ENCODE measurements at regions not wholly inside any gene's neighbourhood (a gene's known extent, or its start where the extent isn't known, plus 50 kb on each side); places are given as distances from the start of the nearest gene placed in this dataset.
"Not testable (repeated sequence)": the region's sequence is repeated elsewhere in the genome, so short reads cannot be mapped to it uniquely, and the experiment has no call there.

DNA sequence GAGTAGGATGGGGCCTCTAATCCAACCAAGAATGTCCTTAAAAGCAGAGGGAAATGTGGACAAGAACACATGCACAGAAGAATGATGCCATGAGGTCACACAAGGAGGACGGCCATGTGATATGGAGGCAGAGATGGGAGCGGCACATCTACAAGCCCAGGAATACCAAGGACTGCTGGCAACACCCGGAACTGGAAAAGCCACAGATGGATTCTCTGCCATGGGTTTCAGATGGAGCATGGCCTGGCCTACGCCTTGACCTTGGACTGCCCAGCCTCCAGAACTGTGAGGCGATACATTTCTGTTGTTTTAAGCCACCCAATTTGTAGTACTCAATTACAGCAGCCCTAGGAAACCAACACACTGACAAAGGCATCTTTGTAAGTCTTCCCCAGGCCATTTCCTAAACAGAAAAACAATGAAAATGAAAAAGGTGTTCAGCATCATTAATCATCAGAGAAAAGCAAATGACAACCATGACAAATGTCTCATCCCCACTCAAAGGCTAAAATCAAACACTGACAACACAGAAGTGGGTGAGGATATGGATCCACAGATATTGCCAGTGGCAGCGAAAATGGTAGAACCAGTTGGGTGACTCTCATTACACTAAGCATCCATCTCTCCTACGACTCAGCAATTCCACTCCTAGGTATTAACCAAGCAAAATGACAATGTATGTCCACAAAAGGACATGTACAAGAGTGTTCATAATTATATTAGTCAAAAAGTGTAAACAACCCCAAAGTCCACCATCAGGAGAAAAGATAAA is 76.9 kb upstream of the CNEP1R1 start:
- ChIA-PET CTCF (no interaction called here), POLR2A (no interaction called here)
- intact Hi-C loops (cut with micrococcal nuclease) = no loop called here
- no peaks in the 10 kb centered on the region for H3K9me3 Mint-ChIP-seq
- no peak overlapping the region for H3K4me3 Mint-ChIP-seq
- H3K27me3 Mint-ChIP-seq = peaks cover 10% of the 10 kb centered on the region
- no peak for DNase-seq
- H3K36me3 Mint-ChIP-seq = no peaks in the 10 kb centered on the region
- H3K4me1 Mint-ChIP-seq (ENCODE audit: low read depth) = no peaks in the 10 kb centered on the region
- no peak overlapping the region for H3K27ac Mint-ChIP-seq

DNA sequence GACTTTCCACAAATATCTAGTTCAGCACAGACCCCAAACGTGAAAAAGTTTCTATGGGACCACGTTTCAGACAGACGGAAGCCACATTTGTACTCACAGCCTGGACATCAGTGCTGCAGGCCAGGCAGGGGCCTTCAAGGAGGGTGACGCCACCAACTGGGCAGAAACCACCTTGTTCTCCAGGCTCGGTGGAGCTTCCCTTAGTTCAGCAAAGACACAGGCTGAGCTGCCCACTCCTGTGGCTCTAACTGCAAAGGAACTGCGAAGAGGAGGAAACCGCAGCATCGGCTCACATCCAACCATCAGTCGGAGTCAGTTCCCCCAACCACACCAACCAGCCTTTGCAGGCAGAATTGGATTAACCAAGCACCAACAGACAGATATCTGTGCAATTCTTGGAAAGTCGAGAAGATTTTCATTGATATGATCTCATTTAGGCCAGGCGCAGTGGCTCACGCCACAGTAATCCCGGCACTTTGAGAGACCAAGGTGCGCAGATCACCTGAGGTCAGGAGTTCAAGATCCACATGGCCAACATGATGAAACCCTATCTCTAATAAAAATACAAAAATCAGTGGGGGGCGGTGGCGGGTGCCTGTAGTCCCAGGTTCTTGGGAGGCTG is 73.3 kb upstream of the CNEP1R1 start:
- no peak for DNase-seq
- Mint-ChIP-seq H3K9me3 (no peaks in the 10 kb centered on the region), H3K4me1 (ENCODE audit: low read depth) (no peaks in the 10 kb centered on the region), H3K36me3 (no peaks in the 10 kb centered on the region), H3K27me3 (peaks cover 6% of the 10 kb centered on the region), H3K4me3 (no peak overlapping the region), H3K27ac (no peak overlapping the region)
- intact Hi-C loops (cut with micrococcal nuclease) = no loop called here
- ChIA-PET POLR2A (no interaction called here), CTCF (no interaction called here)

DNA sequence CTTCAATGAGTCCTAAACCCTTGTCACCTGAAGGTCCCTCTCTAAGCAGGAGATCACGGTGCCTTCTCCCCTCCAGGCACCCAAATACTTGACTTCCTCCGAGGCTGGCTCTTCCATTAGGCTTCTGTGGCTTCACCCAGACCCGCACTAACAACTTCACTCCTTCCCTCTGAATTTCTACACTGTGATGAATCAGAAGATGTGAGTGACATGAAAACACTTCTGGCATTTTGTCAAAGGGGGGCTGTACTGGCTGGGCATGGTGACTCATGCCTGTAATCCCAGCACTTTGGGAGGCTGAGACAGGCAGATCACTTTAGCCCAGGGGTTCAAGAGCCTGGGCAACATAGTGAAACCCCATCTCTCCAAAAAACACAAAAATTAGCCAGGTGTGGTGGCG is 72.6 kb upstream of the CNEP1R1 start:
- H3K4me1 Mint-ChIP-seq (ENCODE audit: low read depth) = no peaks in the 10 kb centered on the region
- intact Hi-C loops (cut with micrococcal nuclease) = no loop called here
- CTCF ChIA-PET = no interaction called here

DNA sequence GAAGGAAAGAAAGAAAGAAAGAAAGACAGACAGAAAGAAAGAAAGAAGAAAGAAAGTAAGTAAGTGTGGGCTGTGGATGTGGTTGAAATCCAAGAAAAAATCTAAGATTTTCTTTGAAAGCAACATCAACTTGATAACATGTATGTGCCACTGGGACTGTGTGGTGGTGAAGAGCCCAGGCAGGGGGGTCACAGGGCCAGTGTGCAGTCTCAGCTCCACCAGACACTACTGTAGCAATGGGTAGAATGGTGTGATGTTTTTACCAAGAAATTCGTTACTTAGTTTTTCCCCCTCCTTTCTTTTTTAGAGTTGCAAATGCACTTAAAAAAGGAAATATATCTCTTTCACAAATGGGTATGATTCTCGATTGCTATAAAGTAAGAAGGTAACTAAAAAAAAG is 71.9 kb upstream of the CNEP1R1 start:
- Mint-ChIP-seq H3K4me1 (ENCODE audit: low read depth) (no peaks in the 10 kb centered on the region), H3K27ac (no peak overlapping the region), H3K27me3 (peaks cover 3% of the 10 kb centered on the region), H3K36me3 (no peaks in the 10 kb centered on the region), H3K9me3 (no peaks in the 10 kb centered on the region), H3K4me3 (no peak overlapping the region)
- ChIA-PET POLR2A (no interaction called here), CTCF (no interaction called here)
- intact Hi-C loops (cut with micrococcal nuclease) = no loop called here
- no peak for DNase-seq

More for the DNA sequence above, 72.6 kb upstream of the CNEP1R1 start:
- POLR2A ChIA-PET = no interaction called here
- Mint-ChIP-seq H3K27ac (no peak overlapping the region), H3K4me3 (no peak overlapping the region), H3K27me3 (peaks cover 5% of the 10 kb centered on the region), H3K36me3 (no peaks in the 10 kb centered on the region), H3K9me3 (no peaks in the 10 kb centered on the region)
- DNase-seq = no peak

DNA sequence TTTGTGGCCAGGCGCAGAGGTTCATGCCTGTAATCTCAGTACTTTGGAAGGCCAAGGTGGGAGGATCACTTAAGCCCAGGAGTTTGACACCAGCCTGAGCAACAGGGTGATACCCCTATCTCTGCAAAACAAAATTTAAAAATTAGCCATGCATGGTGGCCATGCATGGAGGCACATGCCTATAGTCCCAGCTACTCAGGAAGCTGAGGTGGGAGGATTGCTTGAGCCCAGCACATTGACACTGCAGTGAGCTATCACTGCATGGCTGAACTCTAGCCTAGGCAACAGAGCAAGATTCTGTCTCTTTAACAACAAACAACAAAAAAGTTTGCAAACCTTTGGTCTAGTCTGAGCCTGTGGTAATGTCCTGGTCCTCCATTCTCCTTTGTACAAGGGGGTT is 69.2 kb upstream of the CNEP1R1 start:
- H3K27me3 Mint-ChIP-seq = no peaks in the 10 kb centered on the region
- no peak for DNase-seq
- POLR2A ChIA-PET = no interaction called here
- H3K27ac Mint-ChIP-seq = no peak overlapping the region
- no peaks in the 10 kb centered on the region for H3K9me3 Mint-ChIP-seq
- no peak overlapping the region for H3K4me3 Mint-ChIP-seq
- no peaks in the 10 kb centered on the region for H3K36me3 Mint-ChIP-seq
- CTCF ChIA-PET = no interaction called here
- no peaks in the 10 kb centered on the region for H3K4me1 Mint-ChIP-seq (ENCODE audit: low read depth)
- intact Hi-C loops (cut with micrococcal nuclease) = no loop called here

DNA sequence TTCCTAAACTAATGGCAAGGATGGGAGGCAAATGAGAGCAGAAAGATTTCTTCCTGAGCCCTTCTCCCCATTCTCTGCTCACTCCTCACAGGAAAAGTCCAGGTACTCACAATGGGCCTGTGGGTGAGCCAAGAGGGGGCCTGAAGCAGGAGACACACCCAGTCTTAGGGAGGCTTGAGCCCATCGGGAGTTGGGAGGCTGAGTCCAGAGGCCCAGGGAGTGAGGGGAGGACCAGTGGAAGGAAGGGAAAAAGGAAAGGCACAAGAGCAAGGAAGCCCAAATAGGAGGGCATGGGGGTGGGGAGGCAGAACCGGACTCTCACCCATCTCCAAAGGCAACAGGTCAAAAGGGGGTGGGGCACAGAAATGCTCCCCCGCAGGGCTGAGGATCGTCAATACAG is 68.1 kb upstream of the CNEP1R1 start:
- ChIA-PET POLR2A (no interaction called here), CTCF (interaction anchor here (1.7 kb wide), 1 partner anchor 68 kb away, joined by 8 read pairs; the partner anchor contains the start of gene CNEP1R1)

DNA sequence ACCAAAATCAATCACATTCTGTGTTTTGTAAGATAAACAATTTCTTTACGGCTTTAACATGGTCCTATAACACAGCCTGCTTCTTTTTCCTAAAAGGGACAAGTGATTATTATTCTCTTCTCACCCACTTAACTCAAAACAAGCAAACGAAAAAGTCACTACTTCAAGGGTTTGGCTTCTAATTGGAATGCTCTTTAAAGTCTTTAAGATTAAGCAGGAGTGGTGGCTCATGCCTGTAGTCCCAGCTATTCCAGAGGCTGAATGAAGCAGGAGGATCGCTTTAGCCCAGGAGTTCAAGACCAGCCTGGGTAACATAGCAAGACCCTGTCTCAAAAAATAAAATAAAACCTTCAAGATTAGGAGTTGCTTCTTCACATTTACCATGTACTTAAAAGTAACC is 66.6 kb upstream of the CNEP1R1 start:
- Mint-ChIP-seq H3K27me3 (peaks cover 2% of the 10 kb centered on the region), H3K4me3 (no peak overlapping the region), H3K27ac (no peak overlapping the region), H3K4me1 (ENCODE audit: low read depth) (no peaks in the 10 kb centered on the region), H3K36me3 (no peaks in the 10 kb centered on the region), H3K9me3 (no peaks in the 10 kb centered on the region)
- no peak for DNase-seq
- ChIA-PET CTCF (interaction anchor here (1.0 to 1.7 kb wide), 6 partner anchors 8 to 67 kb away, joined by 3 to 8 read pairs (median 4); partner anchors contain the start of gene CNEP1R1), POLR2A (no interaction called here)
- intact Hi-C loops (cut with micrococcal nuclease) = no loop called here

More for the DNA sequence above, 68.1 kb upstream of the CNEP1R1 start:
- H3K27me3 Mint-ChIP-seq = no peaks in the 10 kb centered on the region
- H3K36me3 Mint-ChIP-seq = no peaks in the 10 kb centered on the region
- intact Hi-C loops (cut with micrococcal nuclease) = no loop called here
- H3K27ac Mint-ChIP-seq = no peak overlapping the region
- H3K4me1 Mint-ChIP-seq (ENCODE audit: low read depth) = no peaks in the 10 kb centered on the region
- no peak for DNase-seq
- no peak overlapping the region for H3K4me3 Mint-ChIP-seq
- no peaks in the 10 kb centered on the region for H3K9me3 Mint-ChIP-seq

DNA sequence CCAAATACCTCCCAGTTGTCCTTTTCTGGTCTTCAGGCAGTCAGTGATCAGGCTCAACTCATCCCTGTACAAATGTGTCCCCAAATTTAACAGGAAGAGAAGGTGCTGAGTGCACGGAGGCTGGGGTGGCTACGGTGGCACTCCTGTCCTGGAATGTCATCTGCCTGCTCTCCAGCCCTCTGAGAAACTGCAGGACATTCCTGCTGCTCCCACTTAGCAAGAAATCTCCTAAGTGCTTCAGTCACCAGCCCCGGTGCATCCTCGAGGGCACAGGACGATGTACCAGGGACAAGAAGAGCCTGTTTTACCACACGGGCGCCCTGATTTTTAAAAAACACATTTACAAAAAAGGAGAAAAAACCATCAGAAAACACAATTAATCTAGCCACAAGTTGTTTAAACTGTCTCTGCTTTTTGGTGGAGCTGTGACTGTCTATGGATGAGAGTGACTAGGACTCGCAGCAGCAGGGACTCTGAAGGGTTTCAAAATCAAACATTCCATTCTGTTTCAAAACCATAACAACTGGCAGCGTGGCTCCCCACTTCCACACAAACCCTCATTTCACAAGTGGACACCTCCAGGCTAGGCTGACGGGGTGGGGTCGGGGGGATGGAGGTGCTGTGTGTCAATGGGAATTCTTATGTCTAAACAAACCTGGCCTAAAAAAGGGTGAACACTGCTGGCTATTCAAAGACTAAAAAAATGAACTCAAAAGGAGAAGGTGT is 65.3 kb upstream of the CNEP1R1 start:
- Mint-ChIP-seq H3K9me3 (no peaks in the 10 kb centered on the region), H3K4me1 (ENCODE audit: low read depth) (no peaks in the 10 kb centered on the region), H3K27me3 (peaks cover 2% of the 10 kb centered on the region), H3K4me3 (no peak overlapping the region), H3K36me3 (no peaks in the 10 kb centered on the region), H3K27ac (no peak overlapping the region)
- POLR2A ChIA-PET = no interaction called here
- CTCF ChIA-PET = interaction anchor here (1.0 kb wide), 1 partner anchor 19 kb away, joined by 4 read pairs; no protein-coding TSS in a partner anchor
- no peak for DNase-seq
- intact Hi-C loops (cut with micrococcal nuclease) = no loop called here

DNA sequence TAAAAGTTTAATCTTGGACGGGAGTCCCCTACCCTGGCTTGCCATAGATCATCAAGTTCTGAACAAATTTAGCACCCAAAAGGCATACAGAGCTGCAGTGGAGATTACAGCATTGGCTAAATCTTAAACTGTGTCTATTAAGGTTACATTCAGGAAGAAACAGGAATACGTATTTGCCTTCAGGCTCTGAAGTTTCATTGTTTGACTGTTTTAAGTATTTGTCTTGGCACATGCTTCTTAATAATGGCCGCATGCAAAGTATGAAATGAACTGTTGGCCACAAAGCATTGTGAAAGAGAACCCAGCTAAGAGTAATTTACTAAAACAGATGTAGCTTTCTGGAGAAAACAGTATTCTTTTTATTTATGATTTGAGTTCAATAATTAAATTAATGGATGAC is 63.9 kb upstream of the CNEP1R1 start:
- no peaks in the 10 kb centered on the region for H3K4me1 Mint-ChIP-seq (ENCODE audit: low read depth)
- ChIA-PET POLR2A (no interaction called here), CTCF (no interaction called here)
- intact Hi-C loops (cut with micrococcal nuclease) = no loop called here
- no peak overlapping the region for H3K27ac Mint-ChIP-seq
- no peak overlapping the region for H3K4me3 Mint-ChIP-seq
- no peaks in the 10 kb centered on the region for H3K36me3 Mint-ChIP-seq
- no peaks in the 10 kb centered on the region for H3K9me3 Mint-ChIP-seq
- peaks cover 2% of the 10 kb centered on the region for H3K27me3 Mint-ChIP-seq
- DNase-seq = no peak

DNA sequence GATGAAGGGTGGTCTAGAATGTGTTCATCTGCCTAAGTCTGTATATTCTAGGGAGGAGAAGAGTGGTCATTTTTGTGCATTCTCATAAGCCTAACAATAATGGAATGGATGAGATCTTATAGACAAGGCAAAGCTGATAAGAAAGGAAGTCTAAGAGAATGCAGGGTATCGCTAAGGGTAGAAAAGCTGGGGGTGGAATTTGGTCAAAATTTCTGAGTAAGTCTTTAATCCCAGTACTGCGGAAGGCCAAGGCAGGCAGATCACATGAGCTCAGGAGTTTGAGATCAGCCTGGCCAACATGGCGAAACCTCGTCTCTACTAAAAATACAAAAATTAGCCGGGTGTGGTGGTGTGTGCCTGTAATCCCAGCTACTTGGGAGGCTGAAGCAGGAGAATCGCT is 62.5 kb upstream of the CNEP1R1 start:
- CTCF ChIA-PET; H3K9me3 Mint-ChIP-seq; intact Hi-C loops (cut with micrococcal nuclease); DNase-seq; POLR2A ChIA-PET; H3K4me3 Mint-ChIP-seq; H3K36me3 Mint-ChIP-seq; H3K27ac Mint-ChIP-seq; H3K4me1 Mint-ChIP-seq (ENCODE audit: low read depth): not testable (repeated sequence)
- H3K27me3 Mint-ChIP-seq = peaks cover 10% of the 10 kb centered on the region

DNA sequence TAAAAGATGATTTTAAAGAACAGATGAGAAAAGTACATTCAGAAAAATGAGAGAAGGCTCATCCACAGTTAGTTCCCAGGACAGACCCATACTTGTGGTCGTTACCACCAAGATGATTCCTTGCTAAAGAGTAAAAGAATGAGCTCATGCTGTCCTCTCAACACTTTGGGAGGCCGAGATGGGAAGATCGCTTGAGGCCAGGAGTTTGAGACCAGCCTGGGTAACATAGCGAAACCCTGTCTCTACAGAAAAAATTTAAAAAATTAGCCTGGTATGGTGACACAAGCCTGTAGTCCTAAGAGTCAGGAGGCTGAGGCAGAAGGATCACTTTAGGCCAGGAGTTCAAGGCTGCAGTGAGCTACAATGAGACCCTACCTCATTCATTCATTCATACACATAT is 60.7 kb upstream of the CNEP1R1 start:
- Mint-ChIP-seq H3K4me3 (no peak overlapping the region), H3K4me1 (ENCODE audit: low read depth) (no peaks in the 10 kb centered on the region), H3K36me3 (no peaks in the 10 kb centered on the region), H3K9me3 (no peaks in the 10 kb centered on the region), H3K27me3 (peaks cover 18% of the 10 kb centered on the region), H3K27ac (no peak overlapping the region)
- CTCF ChIA-PET = no interaction called here
- intact Hi-C loops (cut with micrococcal nuclease) = no loop called here
- no peak for DNase-seq
- POLR2A ChIA-PET = no interaction called here

DNA sequence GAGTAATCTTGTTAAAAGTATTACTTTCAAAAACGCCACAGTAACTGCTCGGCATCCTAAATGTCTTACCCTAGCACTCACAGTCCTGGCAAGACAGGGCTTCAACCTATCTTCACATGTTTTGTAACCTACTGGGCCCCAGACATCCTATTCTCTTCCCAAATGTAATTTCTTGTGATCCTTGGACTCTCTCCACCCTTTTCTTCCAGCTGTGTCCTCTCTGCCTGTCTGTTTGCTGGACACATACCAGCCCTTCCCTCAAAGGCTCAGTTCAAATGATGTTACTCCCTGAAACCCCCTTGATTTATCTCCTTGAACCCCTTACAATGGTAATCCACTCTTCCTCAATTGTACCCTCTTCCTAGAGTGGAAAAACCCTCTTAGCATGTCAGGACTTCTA is 60.1 kb upstream of the CNEP1R1 start:
- Mint-ChIP-seq H3K4me1 (ENCODE audit: low read depth) (no peaks in the 10 kb centered on the region), H3K9me3 (no peaks in the 10 kb centered on the region), H3K4me3 (no peak overlapping the region), H3K27ac (no peak overlapping the region), H3K27me3 (peaks cover 22% of the 10 kb centered on the region), H3K36me3 (no peaks in the 10 kb centered on the region)
- no peak for DNase-seq
- intact Hi-C loops (cut with micrococcal nuclease) = no loop called here
- ChIA-PET POLR2A (no interaction called here), CTCF (no interaction called here)
